Spleen (tissue), 7 donors: ENCODE measurements at regions not wholly inside any gene's neighbourhood (a gene's known extent, or its start where the extent isn't known, plus 50 kb on each side); places are given as distances from the start of the nearest gene placed in this dataset.

Experiments used
- CTCF ChIP-seq, 11 experiments: fragments of 200-600 bp in 7 of 11; fragments of 450-650 bp in 4 of 11; sonication (generic) in 4 of 11; IDR thresholded peaks in 8 of 11; conservative IDR thresholded peaks in 3 of 11; 1 replicate in 7 of 11; 2 replicates in 4 of 11; pipeline versions ENCODE4 v1.4.0 to v1.8.0; 2016 to 2021; ENCODE audit warnings: antibody characterized with exemption in 11 of 11, inconsistent platforms in 4 of 11, mild to moderate bottlenecking in 1 of 11
- POLR2AphosphoS5 ChIP-seq, 3 donors: sonication (generic); formaldehyde crosslinking; IDR thresholded peaks; one replicate each; pipeline ENCODE4 v1.5.1; 2017; ENCODE audit warnings: antibody characterized with exemption in 3 of 3
- donor health status: DM: no; HTN: no; CAD: no; lungs with moderate emphysema.
- donor health status: DM: no; HTN: no; CAD: no.
- donor health status: DM: no; HTN: no; CAD: no.

GRCh38 chr4:72665171-72665968, 96.3 kb upstream of the ADAMTS3 start:
- TF ChIP-seq CTCF (IDR thresholded peaks at IDR 0.05 in 8 of 11, conservative IDR thresholded peaks at IDR 0.05 in 3 of 11) (no peak), POLR2AphosphoS5 (IDR thresholded peaks at IDR 0.05) (no peak)
